ENCODE measurements at regions not wholly inside any gene's neighbourhood (a gene's known extent, or its start where the extent isn't known, plus 50 kb on each side); places are given as distances from the start of the nearest gene placed in this dataset.

DNA sequence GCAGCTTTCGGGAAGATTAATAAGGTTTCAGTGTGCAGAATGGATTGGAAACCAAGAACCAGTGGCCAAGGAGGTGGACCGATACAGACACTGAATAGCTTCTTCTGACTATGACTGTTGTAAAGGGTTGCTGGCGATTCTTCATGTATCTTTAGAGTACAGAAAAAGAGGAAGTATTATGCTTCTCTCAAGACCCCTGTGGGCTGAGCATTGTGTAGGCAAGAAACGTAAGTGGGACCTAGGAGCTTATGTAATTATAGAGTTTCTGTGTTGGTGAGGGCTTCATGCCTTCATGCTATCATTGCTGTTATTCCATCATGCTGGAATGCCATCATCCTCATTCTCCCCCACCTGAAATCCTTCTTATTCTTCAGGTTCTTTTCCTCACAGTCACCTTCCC lies 105.4 kb upstream of the AKIRIN2 start:
- TF ChIP-seq, protein P1, sequence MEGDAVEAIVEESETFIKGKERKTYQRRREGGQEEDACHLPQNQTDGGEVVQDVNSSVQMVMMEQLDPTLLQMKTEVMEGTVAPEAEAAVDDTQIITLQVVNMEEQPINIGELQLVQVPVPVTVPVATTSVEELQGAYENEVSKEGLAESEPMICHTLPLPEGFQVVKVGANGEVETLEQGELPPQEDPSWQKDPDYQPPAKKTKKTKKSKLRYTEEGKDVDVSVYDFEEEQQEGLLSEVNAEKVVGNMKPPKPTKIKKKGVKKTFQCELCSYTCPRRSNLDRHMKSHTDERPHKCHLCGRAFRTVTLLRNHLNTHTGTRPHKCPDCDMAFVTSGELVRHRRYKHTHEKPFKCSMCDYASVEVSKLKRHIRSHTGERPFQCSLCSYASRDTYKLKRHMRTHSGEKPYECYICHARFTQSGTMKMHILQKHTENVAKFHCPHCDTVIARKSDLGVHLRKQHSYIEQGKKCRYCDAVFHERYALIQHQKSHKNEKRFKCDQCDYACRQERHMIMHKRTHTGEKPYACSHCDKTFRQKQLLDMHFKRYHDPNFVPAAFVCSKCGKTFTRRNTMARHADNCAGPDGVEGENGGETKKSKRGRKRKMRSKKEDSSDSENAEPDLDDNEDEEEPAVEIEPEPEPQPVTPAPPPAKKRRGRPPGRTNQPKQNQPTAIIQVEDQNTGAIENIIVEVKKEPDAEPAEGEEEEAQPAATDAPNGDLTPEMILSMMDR (IDR thresholded peaks at IDR 0.05): no peak
- no peak for TF ChIP-seq POLR2A (IDR thresholded peaks at IDR 0.05)

Measured in breast epithelium (tissue), 3 donors.